Activated naive CD4-positive, alpha-beta T cell treated with anti-CD3 and anti-CD28 coated beads, Interleukin-2, amount 50 U/mL, for 72 hours (primary cell): ENCODE measurements at regions not wholly inside any gene's neighbourhood (a gene's known extent, or its start where the extent isn't known, plus 50 kb on each side); places are given as distances from the start of the nearest gene placed in this dataset.

Experiments used
- ATAC-seq, 2 donors: fragments of 150-1000 bp; cut with Tn5 transposase; 2 replicates each; pipeline ENCODE4 v1.10.0; 2021; ENCODE audit warnings: mild to moderate bottlenecking in 2 of 2, moderate library complexity in 2 of 2
- DNase-seq, 2 donors: peaks; one replicate each; pipeline ENCODE4 v3.0.0; 2021 to 2022; ENCODE audit warnings: low spot score in 2 of 2
- H3K27ac Mint-ChIP-seq, 2 donors: one replicate each; pipeline ENCODE4 v1.8.0; 2022; ENCODE audit warnings: mild to moderate bottlenecking in 2 of 2, mixed read lengths in 2 of 2
- H3K36me3 Mint-ChIP-seq, 2 donors: one replicate each; pipeline ENCODE4 v1.8.0; 2022; ENCODE audit warnings: mixed read lengths in 2 of 2
- H3K9me3 Mint-ChIP-seq, 2 donors: one replicate each; pipeline ENCODE4 v1.8.0; 2022; ENCODE audit warnings: mixed read lengths in 2 of 2

DNA sequence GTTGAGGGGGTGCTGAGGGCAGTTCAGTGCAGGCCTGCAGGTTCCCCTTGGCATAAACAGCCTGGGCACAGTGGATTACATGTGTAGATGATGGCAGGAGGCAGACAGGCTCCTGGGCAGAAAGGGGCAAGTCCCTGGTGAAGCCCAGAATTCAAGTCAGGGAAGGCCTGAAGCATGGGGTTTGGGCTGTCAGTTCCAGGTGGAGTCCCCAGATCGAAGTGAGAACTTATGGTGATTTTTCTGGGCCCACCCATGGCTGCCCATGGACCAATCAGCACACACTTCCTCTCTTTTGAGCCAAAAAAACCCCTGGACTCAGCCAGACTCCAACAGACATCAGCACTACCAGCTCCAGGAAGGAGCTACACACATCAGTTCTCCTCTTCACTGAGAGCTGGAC lies 529.1 kb downstream of the PPARGC1A start:
- Mint-ChIP-seq H3K9me3 (no peaks in the 10 kb centered on the region), H3K27ac (no peak overlapping the region), H3K36me3 (no peaks in the 10 kb centered on the region)
- ATAC-seq (peak in 1 of 2 donors; percentile 28), DNase-seq (no peak)

DNA sequence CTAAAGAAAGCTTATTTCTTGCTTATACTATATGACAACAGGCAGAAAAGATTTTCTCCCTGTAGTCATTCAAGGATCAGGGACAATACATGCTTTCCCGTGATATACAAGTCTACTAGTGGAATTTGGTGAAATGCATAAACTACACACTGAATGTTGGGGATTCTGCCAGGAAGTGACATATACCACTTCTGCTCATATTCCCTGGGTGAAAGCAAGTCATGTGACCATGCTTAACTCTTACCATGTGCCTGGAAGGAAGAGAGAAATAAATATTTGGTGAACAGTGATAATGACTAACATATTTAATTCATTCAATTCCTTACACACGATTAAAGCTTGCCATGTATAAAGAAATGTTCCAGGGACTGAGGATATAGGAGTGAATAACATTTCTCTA lies 534.6 kb downstream of the PPARGC1A start:
- H3K27ac Mint-ChIP-seq = no peak overlapping the region
- ATAC-seq = no peak
- DNase-seq = no peak
- H3K36me3 Mint-ChIP-seq = no peaks in the 10 kb centered on the region
- no peaks in the 10 kb centered on the region for H3K9me3 Mint-ChIP-seq

DNA sequence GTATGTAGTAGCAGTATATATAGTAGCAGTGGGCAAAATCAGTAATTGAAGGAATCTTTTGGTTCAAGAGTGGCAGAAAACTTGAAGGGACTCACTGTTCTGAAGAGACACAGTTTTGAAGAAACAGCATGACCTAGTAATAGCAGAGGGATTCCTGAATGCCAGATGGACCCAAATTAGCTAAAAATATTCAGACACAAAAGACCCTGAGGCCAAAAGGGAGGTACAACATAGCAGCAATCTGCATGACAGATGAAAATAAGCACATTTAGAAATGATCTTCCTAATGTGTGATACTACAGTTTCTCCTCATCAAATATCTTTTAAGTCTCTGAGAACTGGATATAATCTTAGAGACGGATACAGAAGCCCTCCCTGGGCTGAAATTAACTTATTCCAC lies 536.6 kb downstream of the PPARGC1A start:
- Mint-ChIP-seq H3K36me3 (no peaks in the 10 kb centered on the region), H3K27ac (no peak overlapping the region), H3K9me3 (no peaks in the 10 kb centered on the region)
- ATAC-seq (no peak), DNase-seq (no peak)

DNA sequence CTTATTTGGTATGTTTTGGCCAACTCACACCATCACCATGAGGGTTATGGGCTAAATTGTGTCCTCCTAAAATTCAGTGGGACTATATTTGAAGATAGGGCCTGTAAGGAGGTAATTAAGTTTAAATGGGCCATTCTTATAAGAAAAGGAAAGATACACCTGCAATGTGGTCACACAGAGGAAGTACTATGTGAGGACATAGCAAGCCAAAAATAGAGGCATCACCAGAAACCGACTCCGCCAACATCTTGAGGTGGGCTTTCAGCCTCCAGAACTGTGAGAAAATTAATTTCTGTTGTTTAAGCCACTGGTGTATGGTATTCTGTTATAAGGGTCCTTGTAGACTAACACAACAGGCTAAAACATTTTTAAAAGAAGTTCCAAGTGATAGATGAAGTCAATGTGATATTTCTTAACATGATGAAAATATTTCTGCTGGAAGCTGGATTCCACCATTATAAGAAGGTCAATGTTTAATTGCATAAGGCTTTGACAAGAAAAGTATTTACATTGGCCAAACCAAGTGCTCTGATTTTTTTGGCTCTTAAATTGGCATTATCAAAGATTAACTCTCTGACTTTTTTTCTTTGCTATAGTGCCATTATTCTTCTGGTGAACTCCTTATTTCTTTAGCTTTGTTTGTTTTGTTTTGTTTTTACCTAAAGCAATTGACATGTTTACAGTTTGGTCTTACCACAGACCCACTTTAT lies 540.9 kb downstream of the PPARGC1A start:
- no peaks in the 10 kb centered on the region for H3K9me3 Mint-ChIP-seq
- no peak overlapping the region for H3K27ac Mint-ChIP-seq
- no peak for DNase-seq
- H3K36me3 Mint-ChIP-seq = no peaks in the 10 kb centered on the region
- ATAC-seq = no peak

DNA sequence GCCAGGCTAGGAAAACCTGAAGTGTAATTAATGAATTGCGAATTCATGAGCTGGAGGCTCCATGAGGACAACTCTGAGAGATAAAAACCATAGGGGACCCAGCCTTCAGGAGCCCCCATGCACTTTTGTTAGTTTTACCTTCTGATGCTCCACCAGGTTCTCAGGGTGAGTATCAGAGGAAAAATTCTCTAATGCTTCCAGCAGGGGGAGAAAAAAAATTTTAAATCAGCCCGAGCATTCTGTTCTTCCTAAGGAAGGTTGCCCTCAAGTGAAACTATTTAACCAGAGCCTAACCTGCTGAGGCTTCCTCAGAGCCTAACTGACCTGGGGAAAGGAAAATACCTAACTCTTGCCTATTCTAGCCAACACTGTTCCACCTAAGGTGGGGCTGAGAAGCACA lies 552.6 kb downstream of the PPARGC1A start:
- no peak overlapping the region for H3K27ac Mint-ChIP-seq
- ATAC-seq (no peak), DNase-seq (no peak)
- H3K36me3 Mint-ChIP-seq = no peaks in the 10 kb centered on the region
- H3K9me3 Mint-ChIP-seq = peaks cover 0 to 4% of the 10 kb centered on the region in 2 donors

DNA sequence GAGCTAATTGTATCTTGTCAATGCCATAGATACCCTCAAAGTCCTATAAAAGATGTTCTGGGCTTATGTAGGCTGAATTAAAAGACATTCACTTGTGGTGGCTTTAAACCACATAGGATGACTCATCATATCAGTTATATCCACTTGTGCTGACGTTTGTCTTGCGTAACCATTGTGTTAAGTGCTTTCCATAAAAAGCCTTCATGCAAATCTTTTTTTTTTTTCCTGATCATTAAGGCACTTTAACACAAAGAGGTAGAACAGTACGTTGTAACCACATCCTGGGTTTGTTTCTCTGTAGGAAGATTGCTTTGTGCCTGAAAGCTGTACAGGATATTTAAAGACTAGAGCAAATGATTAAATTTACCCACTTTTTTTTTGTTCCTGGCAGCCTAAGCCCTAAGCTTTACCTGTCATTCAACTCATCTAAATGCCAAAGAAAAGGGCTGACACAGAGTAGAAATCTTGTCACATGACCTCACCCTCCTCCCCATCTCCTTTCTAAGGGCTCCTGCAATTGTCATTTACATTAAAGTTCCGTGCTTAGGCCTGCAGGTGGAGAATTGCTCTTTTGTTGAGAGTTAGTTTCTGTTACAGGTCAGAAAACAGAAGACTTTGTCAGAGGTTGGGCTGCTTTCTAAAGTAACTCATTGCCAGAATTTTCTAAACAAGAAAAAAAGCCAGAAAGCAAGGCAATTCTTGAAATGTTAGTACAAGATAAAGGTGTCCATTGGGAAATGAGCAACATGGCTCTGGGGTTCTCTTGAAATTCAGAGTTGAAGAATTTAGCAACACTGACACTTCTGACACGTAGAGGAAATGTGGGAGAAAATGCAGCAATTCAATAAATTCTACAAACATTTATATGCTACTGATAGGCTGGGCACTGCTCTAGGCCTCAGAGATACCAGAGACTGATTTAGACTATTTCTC lies 555.6 kb downstream of the PPARGC1A start:
- Mint-ChIP-seq H3K27ac (peak overlapping the region; percentile 86 to 90), H3K36me3 (no peaks in the 10 kb centered on the region), H3K9me3 (peaks cover 0 to 4% of the 10 kb centered on the region in 2 donors)
- ATAC-seq (peak; percentile 82 to 89), DNase-seq (peak in 1 of 2 donors; percentile 21)

DNA sequence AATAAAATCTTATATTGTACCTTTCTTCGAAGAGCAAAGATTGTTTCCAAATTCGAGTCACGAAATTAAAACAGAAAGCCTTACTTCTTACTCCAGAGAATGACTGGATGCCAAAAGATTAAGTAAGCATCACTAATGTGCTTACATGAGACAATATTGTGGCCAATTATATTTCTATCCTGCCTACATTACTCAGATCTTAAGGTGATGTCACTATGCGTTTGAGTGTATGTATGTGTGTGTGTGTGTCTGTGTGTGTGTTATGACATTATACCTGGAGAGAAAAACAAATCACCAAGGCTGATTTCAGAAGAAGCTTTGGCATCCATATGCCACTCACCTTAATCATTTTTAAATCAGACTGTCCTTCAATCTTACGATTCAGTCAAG lies 556.3 kb downstream of the PPARGC1A start:
- peaks cover 0 to 4% of the 10 kb centered on the region in 2 donors for H3K9me3 Mint-ChIP-seq
- H3K27ac Mint-ChIP-seq = peak overlapping the region; percentile 86 to 90
- H3K36me3 Mint-ChIP-seq = no peaks in the 10 kb centered on the region
- peak; percentile 70 to 72 for ATAC-seq
- DNase-seq = peak in 1 of 2 donors; percentile 13

DNA sequence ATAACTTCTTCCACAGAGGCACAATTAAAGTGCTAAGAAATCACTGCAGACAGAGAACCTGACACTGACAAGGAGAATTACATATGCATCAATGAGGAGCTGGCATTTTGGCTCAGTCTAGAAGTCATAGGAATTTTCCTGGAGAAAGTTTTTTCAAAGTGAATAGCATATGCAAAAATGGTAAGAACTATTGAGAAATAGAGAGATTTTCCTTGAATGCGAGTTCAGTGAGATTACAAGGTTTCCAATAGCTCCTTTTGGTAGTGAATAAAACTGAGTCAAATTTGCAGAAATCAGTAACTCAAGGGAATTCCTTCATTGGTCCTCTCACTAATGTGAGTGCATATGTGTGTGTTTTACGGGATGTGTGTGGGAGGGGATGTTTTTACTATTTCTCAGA lies 557.5 kb downstream of the PPARGC1A start:
- Mint-ChIP-seq H3K36me3 (no peaks in the 10 kb centered on the region), H3K27ac (no peak overlapping the region), H3K9me3 (peaks cover 0 to 4% of the 10 kb centered on the region in 2 donors)
- ATAC-seq = no peak
- DNase-seq = no peak

DNA sequence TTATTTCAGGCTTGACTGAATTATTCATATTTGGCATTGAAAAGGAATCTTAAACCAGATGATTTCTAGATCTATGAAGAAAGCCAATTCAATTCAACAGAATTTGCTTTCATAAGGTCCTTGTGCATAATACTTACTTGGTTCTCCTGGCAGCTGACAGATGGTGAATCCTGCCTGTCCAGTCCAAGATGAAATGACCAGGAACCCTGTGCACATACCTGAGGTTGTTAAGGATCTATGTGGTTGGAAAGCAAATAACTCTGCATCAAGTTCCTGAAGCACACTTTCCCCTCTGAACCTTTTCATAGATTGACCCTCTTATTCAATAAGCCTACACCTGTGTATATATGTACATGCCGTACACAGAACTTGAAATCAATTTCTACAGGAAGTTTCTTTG lies 562.7 kb downstream of the PPARGC1A start:
- Mint-ChIP-seq H3K36me3 (no peaks in the 10 kb centered on the region), H3K9me3 (peaks cover 0 to 5% of the 10 kb centered on the region in 2 donors), H3K27ac (no peak overlapping the region)
- ATAC-seq (no peak), DNase-seq (no peak)

DNA sequence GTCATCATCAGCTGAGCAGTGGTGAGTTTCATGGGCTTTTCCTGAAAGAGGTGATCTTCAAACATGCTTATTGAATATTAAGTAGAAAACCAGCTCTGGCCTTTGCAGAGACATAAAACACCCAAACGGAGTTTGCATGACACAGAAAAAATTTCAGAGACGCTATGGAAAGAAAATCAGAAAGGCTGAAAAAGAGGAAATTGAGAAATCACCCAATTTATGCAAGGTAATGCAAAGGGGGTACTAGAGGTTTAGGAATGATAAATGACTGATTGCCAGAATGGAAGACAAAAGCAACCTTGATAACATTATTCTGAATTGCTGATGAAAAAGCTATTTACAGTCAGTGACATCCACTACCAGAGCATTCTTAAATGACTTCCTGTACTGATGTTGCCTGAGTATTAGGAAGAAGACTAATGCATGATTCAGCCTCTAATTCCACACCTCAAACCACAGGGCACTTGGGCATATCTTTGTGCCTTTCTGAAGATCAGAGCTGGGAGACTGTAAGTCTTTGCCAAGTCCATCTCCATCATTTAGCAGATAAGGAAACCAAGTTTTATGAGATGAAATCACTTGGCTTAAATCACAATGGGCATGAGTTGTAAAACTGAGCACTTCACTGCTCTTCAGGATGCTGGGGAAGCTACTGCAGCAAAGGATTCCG lies 565.7 kb downstream of the PPARGC1A start:
- ATAC-seq = peak in 1 of 2 donors; percentile 41
- Mint-ChIP-seq H3K9me3 (peaks cover 3 to 5% of the 10 kb centered on the region in 2 donors), H3K27ac (no peak overlapping the region), H3K36me3 (no peaks in the 10 kb centered on the region)
- no peak for DNase-seq

DNA sequence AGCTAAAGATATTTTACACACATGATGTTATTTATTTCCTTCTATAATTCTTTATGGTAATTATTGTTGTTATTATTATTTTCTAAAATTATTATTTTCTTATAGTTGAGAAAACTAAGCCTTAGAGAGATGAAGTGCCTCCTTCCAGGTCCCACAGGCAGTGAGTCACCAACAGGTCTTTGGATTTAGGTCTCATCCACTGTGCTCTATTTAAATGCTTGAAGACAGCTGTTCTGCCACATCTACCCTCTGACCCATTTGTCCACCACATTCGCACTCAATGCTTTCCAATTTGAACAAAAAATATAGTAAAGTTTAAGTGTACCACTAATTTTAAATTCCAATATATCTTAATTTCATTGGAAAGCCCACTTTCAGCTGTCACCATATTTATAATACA lies 566.4 kb downstream of the PPARGC1A start:
- Mint-ChIP-seq H3K36me3 (no peaks in the 10 kb centered on the region), H3K9me3 (peaks cover 3 to 5% of the 10 kb centered on the region in 2 donors), H3K27ac (no peak overlapping the region)
- no peak for ATAC-seq
- no peak for DNase-seq

DNA sequence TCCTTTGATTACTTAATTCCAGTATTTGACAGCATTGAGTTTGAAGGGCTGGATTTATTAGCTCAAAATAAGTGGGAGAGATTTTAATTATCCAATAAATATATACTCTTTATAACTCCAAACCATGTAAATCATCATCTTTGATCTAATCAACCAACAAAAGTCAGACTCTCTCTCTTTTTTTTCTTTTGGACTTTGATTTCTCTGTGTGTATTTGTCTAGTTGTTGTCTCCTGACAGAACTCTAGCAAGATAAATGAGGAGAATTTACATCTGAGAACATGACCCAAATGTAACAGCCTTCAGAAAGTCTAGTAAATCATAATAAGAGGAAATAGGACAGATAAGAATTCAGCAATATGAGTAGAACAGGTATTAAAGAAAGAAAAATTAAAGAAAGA lies 567.1 kb downstream of the PPARGC1A start:
- no peaks in the 10 kb centered on the region for H3K36me3 Mint-ChIP-seq
- ATAC-seq (no peak), DNase-seq (no peak)
- H3K27ac Mint-ChIP-seq = no peak overlapping the region
- H3K9me3 Mint-ChIP-seq = peaks cover 3 to 5% of the 10 kb centered on the region in 2 donors

DNA sequence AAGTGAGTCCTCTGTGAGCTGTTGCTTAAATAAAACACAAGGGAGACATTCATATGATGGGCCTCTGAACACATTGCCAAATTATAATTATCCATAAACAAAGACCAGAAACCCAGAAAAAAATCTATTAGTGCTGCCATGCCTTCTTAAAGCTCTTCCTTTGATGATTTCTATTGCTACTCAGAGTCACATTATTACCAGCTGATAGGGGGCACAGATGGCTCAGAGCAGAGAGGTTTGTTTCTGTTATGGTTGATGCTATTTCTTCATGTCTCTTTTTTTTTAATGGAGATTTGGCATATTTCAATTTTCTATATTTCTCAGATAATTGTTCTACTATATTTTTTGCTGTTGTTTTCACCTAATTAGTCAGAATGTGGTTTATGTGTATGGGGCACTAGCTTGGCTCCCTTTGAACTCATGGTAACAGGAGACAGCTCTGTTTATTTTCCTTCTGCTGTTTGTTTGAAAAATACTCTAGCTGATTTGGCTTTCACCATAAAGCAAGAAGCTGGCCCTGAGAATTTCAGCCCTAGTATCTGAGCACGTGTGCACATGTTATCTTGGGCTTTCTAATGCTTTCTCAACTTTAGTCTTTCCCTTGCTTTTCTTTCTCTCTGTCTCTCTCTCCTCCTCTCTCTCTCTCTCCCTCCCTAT lies 568.8 kb downstream of the PPARGC1A start:
- DNase-seq (no peak), ATAC-seq (no peak)
- Mint-ChIP-seq H3K9me3 (peaks cover 5 to 7% of the 10 kb centered on the region in 2 donors), H3K36me3 (no peaks in the 10 kb centered on the region), H3K27ac (no peak overlapping the region)

DNA sequence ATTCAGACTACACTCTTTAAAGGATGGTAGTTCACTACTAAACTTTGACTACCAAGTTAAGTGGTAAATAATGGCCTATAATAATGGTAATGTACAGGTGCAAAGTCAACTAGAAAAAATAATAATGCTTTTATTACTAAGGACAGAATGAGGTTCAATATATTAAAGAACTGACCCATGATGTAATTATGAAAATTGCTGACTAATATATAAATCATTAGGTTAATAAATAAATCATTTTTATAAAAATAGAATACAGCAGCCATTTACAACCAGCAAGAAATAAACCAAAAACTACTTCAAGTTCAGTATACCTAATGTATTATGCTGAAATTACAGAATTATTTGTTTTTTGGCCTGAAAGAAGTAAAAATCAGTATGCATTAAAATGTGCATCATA lies 577.2 kb downstream of the PPARGC1A start:
- Mint-ChIP-seq H3K9me3 (peaks cover 0 to 4% of the 10 kb centered on the region in 2 donors), H3K36me3 (no peaks in the 10 kb centered on the region), H3K27ac (no peak overlapping the region)
- DNase-seq = no peak
- ATAC-seq = no peak

DNA sequence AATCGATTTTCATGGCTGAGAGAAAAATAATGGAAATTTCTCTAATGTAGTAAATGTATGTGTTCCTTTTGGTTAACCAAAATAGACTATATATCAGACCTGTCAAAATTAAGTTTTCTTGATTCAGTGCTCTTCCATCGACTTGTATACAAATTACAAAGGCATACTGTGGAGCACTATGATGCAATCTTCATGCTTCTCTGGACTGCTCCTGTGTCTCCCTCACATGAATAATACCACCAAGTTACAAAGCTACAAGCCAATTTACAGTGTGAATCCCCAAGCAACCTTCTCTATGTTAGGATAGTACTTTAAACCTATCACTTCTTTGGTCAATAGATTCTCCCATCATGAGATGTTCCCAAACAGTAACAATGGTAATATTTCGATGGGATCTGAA lies 577.9 kb downstream of the PPARGC1A start:
- no peaks in the 10 kb centered on the region for H3K36me3 Mint-ChIP-seq
- ATAC-seq (no peak), DNase-seq (no peak)
- H3K9me3 Mint-ChIP-seq = no peaks in the 10 kb centered on the region
- H3K27ac Mint-ChIP-seq = no peak overlapping the region

DNA sequence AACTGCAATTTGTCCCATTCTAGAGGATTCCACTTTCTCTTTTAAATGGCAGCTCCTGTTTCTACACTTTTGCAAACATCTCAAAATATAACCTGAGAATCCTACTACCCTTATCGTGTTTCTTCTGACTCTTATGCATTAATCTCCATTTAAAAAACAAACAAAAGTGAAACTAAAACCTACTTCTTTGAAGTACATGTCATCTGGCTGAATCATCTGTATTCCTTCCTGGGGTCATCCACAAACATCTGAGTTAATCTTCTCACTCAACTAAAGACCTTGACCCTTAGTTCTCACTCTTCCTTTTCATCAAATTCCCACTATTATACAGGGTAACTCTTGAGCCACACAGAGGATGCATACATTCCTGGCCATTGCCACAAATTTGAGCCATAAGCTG lies 584.8 kb downstream of the PPARGC1A start:
- ATAC-seq = peak in 1 of 2 donors; percentile 59
- no peaks in the 10 kb centered on the region for H3K36me3 Mint-ChIP-seq
- H3K27ac Mint-ChIP-seq = no peak overlapping the region

DNA sequence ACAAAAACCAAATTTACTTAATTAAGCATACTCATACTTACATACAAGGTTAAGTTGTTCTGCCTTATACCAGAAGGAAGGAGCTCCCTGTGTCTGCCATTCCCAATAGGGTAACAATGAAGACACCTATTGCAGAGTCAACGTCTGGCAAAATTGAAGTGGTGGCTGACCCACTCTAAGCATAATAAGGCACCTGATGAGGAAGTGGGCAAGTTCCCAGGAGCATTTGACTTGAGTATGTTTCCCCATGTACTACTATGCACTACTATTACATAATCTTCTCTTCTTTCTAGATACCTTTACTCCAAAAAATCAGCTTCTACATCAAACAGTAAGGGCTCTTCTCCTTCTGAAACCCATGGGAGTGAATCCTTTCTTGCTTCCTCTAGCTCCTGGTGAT lies 591.5 kb downstream of the PPARGC1A start:
- no peak for ATAC-seq
- no peak overlapping the region for H3K27ac Mint-ChIP-seq

More for the DNA sequence above, 584.8 kb downstream of the PPARGC1A start:
- no peak for DNase-seq
- H3K9me3 Mint-ChIP-seq = no peaks in the 10 kb centered on the region

More for the DNA sequence above, 591.5 kb downstream of the PPARGC1A start:
- no peaks in the 10 kb centered on the region for H3K36me3 Mint-ChIP-seq
- no peak for DNase-seq
- no peaks in the 10 kb centered on the region for H3K9me3 Mint-ChIP-seq
